ENCODE measurements at regions not wholly inside any gene's neighbourhood (a gene's known extent, or its start where the extent isn't known, plus 50 kb on each side); places are given as distances from the start of the nearest gene placed in this dataset.

GRCh38 chr20:41951615-41952014 lies 333.4 kb upstream of the CHD6 start:
- no peak for DNase-seq (ENCODE audit: low read depth in 2 of 2)

GRCh38 chr20:41939659-41940058 lies 321.5 kb upstream of the CHD6 start:
- DNase-seq (ENCODE audit: low read depth in 2 of 2) = no peak

- no peak for DNase-seq (ENCODE audit: low read depth in 2 of 2)
Observed at GRCh38 chr20:41938353-41938752, 320.2 kb upstream of the CHD6 start.

GRCh38 chr20:41935259-41935791 lies 317.1 kb upstream of the CHD6 start:
- DNase-seq (ENCODE audit: low read depth in 2 of 2) = no peak

- no peak for DNase-seq (ENCODE audit: low read depth in 2 of 2)
Observed at GRCh38 chr20:41932431-41932830, 314.3 kb upstream of the CHD6 start.

- DNase-seq (ENCODE audit: low read depth in 2 of 2) = no peak
Observed at GRCh38 chr20:41927655-41928054, 309.5 kb upstream of the CHD6 start.

GRCh38 chr20:41927189-41927588 lies 309.0 kb upstream of the CHD6 start:
- no peak for DNase-seq (ENCODE audit: low read depth in 2 of 2)

GRCh38 chr20:41925476-41925875 lies 307.3 kb upstream of the CHD6 start:
- no peak for DNase-seq (ENCODE audit: low read depth in 2 of 2)

- DNase-seq (ENCODE audit: low read depth in 2 of 2) = no peak
Observed at GRCh38 chr20:41923624-41924023, 305.4 kb upstream of the CHD6 start.

GRCh38 chr20:41913146-41913545 lies 295.0 kb upstream of the CHD6 start:
- DNase-seq (ENCODE audit: low read depth in 2 of 2) = no peak

GRCh38 chr20:41910558-41910957 lies 292.4 kb upstream of the CHD6 start:
- no peak for DNase-seq (ENCODE audit: low read depth in 2 of 2)

GRCh38 chr20:41905199-41905598 lies 287.0 kb upstream of the CHD6 start:
- no peak for DNase-seq (ENCODE audit: low read depth in 2 of 2)

- no peak for DNase-seq (ENCODE audit: low read depth in 2 of 2)
Observed at GRCh38 chr20:41903586-41903985, 285.4 kb upstream of the CHD6 start.

- DNase-seq (ENCODE audit: low read depth in 2 of 2) = no peak
Observed at GRCh38 chr20:41902346-41902745, 284.2 kb upstream of the CHD6 start.

- no peak for DNase-seq (ENCODE audit: low read depth in 2 of 2)
Observed at GRCh38 chr20:41900201-41900691, 282.1 kb upstream of the CHD6 start.

- no peak for DNase-seq (ENCODE audit: low read depth in 2 of 2)
Observed at GRCh38 chr20:41897708-41898107, 279.5 kb upstream of the CHD6 start.

GRCh38 chr20:41895241-41896032 lies 277.3 kb upstream of the CHD6 start:
- DNase-seq (ENCODE audit: low read depth in 2 of 2) = no peak

- DNase-seq (ENCODE audit: low read depth in 2 of 2) = no peak
Observed at GRCh38 chr20:41894255-41894963, 276.2 kb upstream of the CHD6 start.

GRCh38 chr20:41892031-41892430 lies 273.9 kb upstream of the CHD6 start:
- no peak for DNase-seq (ENCODE audit: low read depth in 2 of 2)

- no peak for DNase-seq (ENCODE audit: low read depth in 2 of 2)
Observed at GRCh38 chr20:41889844-41890224, 271.7 kb upstream of the CHD6 start.

- DNase-seq (ENCODE audit: low read depth in 2 of 2) = no peak
Observed at GRCh38 chr20:41889126-41889843, 271.1 kb upstream of the CHD6 start.

GRCh38 chr20:41888434-41888833 lies 270.3 kb upstream of the CHD6 start:
- no peak for DNase-seq (ENCODE audit: low read depth in 2 of 2)
